Ishikawa (cell line): ENCODE measurements at regions not wholly inside any gene's neighbourhood (a gene's known extent, or its start where the extent isn't known, plus 50 kb on each side); places are given as distances from the start of the nearest gene placed in this dataset.

Experiments
- CEBPB ChIP-seq: IDR thresholded peaks from 2 replicates; pipeline ENCODE4 v1.6.1; 2012
- CREB1 ChIP-seq: IDR thresholded peaks from 2 replicates; pipeline ENCODE4 v1.6.1; 2012; ENCODE audit warnings: low read depth
- EGR1 ChIP-seq: IDR thresholded peaks from 2 replicates; pipeline ENCODE4 v1.6.1; 2012
- EP300 ChIP-seq: IDR thresholded peaks from 2 replicates; pipeline ENCODE4 v1.6.1; 2012; ENCODE audit warnings: borderline replicate concordance
- FOXM1 ChIP-seq: IDR thresholded peaks from 2 replicates; pipeline ENCODE4 v1.6.1; 2012; ENCODE audit warnings: low read depth, borderline replicate concordance
- NFIC ChIP-seq: IDR thresholded peaks from 2 replicates; pipeline ENCODE4 v1.6.1; 2012
- RAD21 ChIP-seq: IDR thresholded peaks from 2 replicates; pipeline ENCODE4 v1.6.1; 2012; ENCODE audit warnings: low read depth
- TAF1 ChIP-seq: IDR thresholded peaks from 2 replicates; pipeline ENCODE4 v1.6.1; 2012; ENCODE audit warnings: low read depth, mild to moderate bottlenecking
- TCF12 ChIP-seq: IDR thresholded peaks from 2 replicates; pipeline ENCODE4 v1.6.1; 2012; ENCODE audit warnings: low read depth
- YY1 ChIP-seq: IDR thresholded peaks from 2 replicates; pipeline ENCODE4 v1.6.1; 2012; ENCODE audit warnings: low read depth
- TF ChIP-seq, protein P1 (sequence below): IDR thresholded peaks from 2 replicates; pipeline ENCODE4 v1.6.1; 2012
- TF ChIP-seq, protein P2 (sequence below): IDR thresholded peaks from 2 replicates; pipeline ENCODE4 v1.6.1; 2012; ENCODE audit warnings: low read depth, mild to moderate bottlenecking
- TF ChIP-seq, protein P3 (sequence below): IDR thresholded peaks from 2 replicates; pipeline ENCODE4 v1.6.1; 2012

DNA sequence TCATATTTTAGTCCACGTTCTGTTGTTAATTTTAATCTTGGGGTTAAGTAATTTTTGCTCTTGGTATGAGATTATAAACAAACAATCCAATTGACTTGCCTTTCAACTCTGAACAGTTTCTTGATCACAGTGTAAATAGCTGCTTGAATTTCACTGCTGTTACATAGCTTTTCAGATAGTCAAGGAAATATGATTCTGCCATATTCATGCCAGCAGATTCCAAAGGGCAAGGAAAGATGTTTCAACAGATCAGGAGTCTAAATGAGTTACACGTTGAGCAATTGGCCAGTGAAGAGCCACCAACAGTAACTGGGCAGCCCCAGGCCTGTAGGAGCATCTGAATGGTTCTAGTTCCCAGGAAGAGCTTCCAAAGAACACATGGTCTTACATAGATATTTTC, 93.6 kb downstream of the LEPR start:
- TF ChIP-seq, protein P1, sequence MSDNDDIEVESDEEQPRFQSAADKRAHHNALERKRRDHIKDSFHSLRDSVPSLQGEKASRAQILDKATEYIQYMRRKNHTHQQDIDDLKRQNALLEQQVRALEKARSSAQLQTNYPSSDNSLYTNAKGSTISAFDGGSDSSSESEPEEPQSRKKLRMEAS, result no peak
- no peak for TF ChIP-seq EP300
- TF ChIP-seq CREB1, result no peak
- TF ChIP-seq NFIC, result no peak
- no peak for TF ChIP-seq EGR1
- TF ChIP-seq CEBPB, result no peak
- TF ChIP-seq, protein P2, sequence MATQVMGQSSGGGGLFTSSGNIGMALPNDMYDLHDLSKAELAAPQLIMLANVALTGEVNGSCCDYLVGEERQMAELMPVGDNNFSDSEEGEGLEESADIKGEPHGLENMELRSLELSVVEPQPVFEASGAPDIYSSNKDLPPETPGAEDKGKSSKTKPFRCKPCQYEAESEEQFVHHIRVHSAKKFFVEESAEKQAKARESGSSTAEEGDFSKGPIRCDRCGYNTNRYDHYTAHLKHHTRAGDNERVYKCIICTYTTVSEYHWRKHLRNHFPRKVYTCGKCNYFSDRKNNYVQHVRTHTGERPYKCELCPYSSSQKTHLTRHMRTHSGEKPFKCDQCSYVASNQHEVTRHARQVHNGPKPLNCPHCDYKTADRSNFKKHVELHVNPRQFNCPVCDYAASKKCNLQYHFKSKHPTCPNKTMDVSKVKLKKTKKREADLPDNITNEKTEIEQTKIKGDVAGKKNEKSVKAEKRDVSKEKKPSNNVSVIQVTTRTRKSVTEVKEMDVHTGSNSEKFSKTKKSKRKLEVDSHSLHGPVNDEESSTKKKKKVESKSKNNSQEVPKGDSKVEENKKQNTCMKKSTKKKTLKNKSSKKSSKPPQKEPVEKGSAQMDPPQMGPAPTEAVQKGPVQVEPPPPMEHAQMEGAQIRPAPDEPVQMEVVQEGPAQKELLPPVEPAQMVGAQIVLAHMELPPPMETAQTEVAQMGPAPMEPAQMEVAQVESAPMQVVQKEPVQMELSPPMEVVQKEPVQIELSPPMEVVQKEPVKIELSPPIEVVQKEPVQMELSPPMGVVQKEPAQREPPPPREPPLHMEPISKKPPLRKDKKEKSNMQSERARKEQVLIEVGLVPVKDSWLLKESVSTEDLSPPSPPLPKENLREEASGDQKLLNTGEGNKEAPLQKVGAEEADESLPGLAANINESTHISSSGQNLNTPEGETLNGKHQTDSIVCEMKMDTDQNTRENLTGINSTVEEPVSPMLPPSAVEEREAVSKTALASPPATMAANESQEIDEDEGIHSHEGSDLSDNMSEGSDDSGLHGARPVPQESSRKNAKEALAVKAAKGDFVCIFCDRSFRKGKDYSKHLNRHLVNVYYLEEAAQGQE, result no peak
- no peak for TF ChIP-seq TAF1
- TF ChIP-seq YY1, result no peak
- TF ChIP-seq, protein P3, sequence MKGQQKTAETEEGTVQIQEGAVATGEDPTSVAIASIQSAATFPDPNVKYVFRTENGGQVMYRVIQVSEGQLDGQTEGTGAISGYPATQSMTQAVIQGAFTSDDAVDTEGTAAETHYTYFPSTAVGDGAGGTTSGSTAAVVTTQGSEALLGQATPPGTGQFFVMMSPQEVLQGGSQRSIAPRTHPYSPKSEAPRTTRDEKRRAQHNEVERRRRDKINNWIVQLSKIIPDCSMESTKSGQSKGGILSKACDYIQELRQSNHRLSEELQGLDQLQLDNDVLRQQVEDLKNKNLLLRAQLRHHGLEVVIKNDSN, result no peak
- TF ChIP-seq TCF12, result no peak
- no peak for TF ChIP-seq RAD21
- no peak for TF ChIP-seq FOXM1
